GM18498 (cell line): ENCODE measurements at regions not wholly inside any gene's neighbourhood (a gene's known extent, or its start where the extent isn't known, plus 50 kb on each side); places are given as distances from the start of the nearest gene placed in this dataset.
"Not testable (repeated sequence)": the region's sequence is repeated elsewhere in the genome, so short reads cannot be mapped to it uniquely, and the experiment has no call there.

Source experiments
- ATAC-seq: cut with Tn5 transposase; IDR thresholded peaks from one replicate; pipeline ENCODE4 v1.9.1; 2021; ENCODE audit warnings: mild to moderate bottlenecking, moderate library complexity; ENCODE audit not compliant: unreplicated experiment

DNA sequence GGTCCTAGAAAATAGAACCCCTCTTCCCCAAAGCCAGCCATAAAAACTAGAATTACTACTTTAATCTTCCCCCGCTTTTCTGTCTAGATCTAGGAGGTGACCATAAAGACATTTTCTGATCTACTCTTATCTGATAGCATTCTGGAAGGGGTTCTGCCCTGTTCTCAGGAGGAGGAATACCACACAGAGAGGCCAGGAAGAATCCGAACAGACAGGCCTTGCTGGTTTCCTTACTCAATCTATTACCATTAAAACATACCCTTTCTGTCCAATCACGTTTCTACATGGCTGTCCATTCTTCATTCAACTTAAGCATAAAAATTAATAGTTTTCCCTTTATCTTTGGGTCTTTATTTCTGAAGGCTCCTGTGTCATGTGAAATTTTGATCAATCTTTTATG lies 198.7 kb downstream of the GPAT3 start:
- ATAC-seq = no peak

DNA sequence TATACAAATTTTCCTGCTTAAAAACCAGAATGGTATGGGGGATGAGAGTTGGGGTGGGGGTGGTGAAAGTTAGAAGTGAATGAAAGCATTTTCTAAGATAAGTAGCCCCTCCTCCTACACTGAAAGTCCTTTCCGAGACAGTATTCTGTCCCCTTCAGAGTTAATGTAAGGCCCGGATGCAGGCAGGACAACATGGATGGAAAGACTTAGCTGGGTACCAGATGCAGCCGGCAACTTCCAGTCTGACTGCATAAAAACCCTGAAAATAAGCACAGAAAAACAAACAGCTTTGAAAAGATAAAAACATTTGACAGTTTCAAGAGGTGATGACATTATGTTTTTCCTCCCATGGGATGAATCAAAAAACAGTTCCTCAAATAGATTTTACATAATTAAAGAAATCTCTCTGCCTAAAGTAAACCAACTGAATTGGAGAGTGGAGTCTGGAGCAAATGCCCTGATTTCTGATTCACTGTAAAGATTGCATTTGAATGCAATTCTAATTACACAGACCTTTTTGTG lies 196.3 kb downstream of the GPAT3 start:
- ATAC-seq = no peak

DNA sequence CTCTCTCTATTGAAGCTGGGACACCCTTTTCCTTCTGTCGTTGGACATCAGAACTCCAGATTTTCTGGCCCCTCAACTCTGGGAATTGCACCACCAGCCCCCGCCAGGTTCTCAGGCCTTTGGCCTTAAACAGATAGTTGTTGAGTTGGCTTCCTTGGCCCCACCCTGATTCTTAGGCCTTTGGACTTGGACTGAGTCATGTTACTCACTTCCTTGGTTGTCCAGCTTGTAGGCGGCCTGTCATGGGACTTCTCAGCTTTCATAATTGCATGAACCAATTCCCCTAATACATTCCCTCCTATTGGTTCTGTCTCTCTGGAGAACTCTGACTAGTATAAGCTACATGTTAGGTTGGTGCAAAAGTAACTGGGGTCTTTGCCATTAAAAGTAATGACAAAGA lies 195.7 kb downstream of the GPAT3 start:
- no peak for ATAC-seq

DNA sequence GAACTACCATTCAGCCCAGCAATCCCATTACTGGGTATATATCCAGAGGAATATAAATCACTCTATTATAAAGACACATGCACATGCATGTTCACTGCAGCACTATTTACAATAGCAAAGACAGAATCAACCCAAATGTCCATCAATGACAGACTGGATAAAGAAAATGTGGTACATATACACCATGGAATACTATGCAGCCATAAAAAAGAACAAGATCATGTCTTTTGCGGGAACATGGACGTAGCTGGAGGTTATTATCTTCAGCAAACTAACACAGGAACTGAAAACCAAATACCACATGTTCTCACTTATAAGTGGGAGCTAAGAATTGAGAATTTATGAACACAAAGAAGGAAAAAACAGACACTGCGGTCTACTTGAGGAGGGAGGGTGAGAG lies 195.1 kb downstream of the GPAT3 start:
- not testable (repeated sequence) for ATAC-seq

DNA sequence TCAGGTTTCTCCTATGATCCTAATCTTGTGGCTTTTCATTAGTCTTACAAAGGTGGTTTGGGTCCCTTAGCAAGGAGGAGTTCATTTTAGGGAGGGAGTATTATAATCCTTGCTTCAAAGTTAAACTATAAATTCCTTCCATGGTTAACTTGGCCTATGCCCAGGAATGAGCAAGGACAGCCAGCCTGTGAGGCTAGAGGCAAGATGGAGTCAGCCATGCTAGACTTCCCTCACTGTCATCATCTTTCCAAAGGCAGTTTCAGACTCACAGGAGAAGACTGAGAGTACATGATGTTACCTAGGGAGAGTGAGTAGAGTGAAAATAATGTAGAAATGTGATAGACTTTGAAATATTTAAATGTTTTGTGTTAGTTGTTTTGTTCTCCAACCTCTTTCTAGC lies 192.3 kb downstream of the GPAT3 start:
- ATAC-seq = no peak

DNA sequence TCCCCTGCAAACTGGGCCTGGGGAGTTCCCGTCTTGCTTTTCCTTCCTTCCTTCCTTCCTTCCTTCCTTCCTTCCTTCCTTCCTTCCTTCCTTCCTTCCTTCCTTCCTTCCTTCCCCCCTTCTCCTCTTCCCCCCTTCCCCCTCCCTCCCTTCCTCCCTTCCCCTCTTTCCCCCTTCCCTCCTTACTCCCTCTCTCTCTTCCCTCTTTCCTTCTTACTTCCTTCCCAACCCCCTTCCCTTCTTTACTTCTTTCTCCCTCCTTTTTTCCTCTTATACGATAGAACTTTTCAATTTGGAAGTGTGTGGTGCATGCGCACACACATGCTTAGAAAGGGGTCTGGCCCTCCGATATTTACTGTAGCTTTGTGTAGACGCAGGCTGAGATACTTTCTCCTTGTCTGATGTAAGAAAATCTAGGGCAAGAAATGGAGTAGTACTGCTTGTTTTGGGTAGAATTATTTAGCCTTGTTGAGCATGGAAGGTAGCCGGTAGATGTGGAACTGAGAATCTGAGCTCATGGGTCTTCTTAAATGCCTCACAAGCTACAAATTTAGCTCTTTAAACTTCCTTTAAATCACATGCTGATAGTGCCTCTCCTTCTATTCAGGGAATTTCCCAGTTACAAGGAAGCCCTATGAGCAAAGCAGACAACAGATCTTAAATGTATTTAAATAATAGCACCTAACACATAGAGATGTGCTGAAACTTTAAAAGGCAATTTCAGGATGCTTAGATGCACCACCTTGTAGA lies 189.6 kb downstream of the GPAT3 start:
- no peak for ATAC-seq

DNA sequence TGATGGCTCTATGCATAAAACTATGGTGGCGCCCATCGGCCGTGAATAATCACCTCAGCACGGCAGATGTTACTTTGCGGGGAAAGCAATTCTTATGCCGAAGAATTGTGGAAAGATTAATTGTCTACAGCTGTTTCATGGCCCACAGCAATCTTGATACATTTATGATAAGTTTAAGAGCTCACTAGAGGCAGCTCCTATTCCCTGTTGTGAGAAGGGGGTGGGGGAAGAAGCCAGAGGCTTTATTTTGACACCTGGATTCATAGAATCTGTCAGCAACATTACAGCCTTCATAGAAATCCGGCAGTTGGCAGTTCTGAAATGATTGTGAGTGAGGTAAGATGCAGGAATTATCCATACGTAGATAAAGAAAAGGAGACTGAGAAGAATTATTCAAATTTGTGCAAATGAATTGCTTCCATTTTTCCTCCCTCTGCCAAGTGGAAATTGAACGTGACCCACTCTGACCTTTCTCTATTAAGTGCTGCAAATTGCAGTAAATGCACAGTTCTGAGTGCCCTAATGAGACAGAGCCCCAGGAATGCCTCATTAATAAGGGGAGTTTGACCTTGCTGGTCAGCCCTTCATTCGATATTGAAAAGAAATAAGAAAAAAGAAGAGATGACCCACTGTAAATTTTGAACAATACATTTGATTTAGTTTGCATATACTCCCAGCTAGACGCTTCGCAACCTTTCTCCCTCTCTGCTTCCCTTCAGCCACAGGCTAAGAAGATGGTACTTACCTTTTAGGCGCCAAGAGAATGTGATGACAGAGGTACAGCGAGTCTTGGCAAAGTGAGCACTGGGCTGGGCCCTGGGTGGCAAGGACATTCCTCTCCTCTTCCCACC lies 188.8 kb downstream of the GPAT3 start:
- ATAC-seq = no peak

DNA sequence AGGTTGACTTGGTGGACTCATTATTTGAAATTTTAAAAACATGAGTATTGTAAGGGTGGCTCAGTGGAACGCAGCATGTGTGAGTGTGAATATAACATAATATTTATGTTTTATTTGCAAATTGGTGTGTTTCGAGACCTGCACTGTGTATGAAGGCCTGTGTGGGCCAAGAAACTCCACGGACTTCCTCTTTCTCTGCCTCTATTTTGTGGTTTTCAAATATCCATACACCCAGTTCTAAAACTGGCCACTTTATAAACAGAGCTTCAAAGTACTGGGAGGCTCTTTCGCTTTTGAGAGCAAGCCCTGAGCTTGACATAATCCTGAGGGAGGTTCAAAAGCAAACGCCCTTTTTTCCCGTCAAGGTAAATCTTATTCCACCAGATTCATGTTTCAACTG lies 187.7 kb downstream of the GPAT3 start:
- no peak for ATAC-seq

DNA sequence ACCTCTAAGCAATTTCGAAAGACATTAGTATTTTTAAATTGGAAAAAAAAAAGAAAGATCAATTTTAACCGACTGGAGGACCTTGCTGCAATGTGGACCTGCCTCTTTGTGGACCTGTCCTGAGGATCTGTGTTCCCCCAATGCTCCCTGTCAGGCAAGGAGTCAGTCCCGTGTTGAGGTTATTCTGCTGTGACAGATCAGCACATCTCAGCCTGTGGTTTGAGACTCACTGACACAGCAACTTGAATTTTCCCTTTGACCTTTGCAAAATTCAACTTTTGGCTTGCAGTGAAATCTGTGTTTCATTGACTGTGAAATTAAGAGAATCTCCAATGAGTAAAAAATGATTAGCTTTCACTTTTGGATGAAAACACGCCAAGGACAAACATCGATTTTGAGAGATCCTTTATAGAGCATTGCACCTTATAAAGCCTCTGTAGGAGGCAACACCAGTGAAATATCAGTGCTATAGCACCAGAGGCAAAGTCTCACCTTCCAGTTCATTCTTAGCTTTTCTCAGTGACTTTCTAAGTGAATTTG lies 186.9 kb downstream of the GPAT3 start:
- ATAC-seq = no peak

DNA sequence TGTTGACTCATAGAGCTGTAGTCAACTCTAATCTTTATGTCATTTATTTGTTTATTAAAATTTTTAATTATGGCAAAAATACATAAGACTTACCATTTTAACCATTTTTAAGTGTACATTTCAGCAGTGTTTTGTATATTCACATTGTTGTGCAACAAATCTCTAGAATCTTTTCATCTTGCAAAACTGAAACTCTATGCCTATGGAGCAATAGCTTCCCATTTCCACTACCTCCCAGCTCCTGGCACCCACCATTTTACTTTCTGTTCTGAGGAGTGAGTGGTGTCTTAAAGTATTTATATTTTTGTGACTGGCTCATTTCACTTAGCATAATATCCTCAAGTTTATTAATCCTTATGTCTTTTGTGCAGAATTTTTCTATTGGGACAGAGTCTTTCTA lies 181.0 kb downstream of the GPAT3 start:
- no peak for ATAC-seq

DNA sequence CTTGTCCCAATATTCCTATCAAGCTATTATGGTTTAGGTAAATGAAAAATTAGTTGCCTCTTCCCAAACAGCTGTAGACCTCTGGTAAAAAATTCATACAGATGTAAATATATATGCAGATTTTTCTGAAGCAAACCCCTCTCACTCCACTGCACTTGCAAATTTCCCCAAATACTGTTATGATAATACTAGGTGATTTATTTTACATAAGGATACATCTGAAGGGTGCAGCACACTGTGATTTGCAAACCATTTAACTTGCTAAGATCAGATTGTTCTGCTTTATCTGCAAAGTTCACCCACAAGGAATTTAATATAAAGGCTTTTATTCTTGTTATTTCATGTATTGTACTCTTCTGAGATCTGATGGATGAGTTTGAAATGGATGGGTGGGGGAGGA lies 177.0 kb downstream of the GPAT3 start:
- no peak for ATAC-seq

DNA sequence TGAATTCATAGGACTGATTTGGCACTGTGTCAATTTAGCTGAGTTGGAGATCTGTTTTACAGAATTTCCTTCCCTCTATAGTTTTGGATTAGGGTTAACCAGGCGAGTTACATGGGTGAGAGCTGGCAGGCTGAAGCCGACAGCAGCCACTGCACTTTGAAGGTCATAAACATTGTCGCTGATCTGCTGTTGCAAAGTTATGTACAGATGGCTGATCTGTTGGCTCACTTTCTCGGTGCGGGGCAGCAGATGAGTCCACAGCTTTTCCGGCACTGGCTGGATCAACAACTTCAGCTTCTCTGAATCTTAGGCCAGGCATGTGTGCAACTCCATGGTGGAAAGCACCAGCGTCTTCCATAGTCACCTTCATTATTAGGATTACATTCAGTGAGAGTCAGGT lies 173.7 kb downstream of the GPAT3 start:
- no peak for ATAC-seq

DNA sequence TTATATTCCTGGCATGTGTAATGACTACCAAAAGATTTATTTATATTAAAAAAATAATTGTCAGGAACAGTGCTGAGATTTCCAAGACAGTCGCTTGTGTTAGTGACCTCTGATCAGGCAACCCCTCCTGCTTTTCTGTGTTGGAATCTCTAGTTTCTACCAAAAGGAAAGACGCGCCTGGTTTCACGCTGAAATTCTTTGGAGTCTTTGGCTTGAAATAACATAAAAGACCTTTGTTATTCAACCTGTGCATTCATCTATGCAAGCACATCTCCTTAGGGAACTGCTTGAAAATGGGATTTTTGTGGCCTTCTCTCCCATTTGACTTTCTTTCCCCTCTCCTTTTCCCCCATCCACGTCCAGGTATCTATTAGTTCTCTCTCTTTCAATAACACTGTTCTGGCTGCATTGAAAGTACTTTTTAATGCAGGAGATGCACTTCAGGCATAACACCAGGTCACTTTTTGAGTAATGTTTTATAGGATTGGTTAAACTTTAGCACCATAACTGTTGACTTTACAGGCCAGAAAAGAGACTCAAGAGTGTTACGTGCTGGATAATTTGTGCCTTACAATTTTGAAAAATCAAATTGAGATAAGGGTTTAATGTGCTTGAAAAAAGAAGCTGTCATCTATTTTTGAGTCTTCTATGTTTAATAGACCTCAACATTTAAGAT lies 172.7 kb downstream of the GPAT3 start:
- no peak for ATAC-seq

DNA sequence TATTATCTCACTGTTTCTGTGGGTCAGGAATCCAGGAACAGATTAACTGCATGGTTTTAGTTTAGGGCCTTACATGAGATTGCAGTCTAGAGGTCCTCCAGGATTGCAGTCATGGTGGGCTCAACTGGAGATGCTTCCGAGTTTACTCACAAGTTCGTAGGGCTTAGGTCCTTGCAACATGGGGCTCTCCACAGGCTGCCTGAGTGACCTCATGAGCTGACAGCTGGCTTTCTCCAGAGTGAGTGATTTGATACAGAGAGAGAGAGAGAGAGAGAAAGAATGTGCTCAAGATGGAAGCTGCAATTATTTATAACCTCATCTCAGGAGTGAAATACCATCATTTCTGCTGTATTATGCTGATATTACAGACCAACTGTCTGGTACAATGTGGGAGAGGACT lies 168.9 kb downstream of the GPAT3 start:
- no peak for ATAC-seq

DNA sequence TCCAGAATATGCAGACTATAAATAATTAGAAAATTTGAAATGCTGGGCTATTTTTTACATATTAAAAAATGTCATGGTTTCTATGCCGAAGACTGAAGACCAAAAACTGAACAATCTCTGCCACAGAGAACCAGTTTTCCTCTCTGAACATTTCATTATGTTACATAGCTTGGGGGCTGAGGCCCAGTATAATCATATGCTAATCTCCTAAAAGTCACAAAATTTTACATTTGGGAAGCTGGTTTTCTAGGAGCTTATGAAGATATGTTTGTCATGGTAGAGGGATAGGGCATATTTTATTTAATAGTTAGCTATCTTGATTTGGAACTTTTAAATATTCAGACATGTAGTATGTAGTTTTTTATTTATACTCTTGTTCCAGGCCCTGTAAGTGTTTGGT lies 167.8 kb downstream of the GPAT3 start:
- no peak for ATAC-seq

DNA sequence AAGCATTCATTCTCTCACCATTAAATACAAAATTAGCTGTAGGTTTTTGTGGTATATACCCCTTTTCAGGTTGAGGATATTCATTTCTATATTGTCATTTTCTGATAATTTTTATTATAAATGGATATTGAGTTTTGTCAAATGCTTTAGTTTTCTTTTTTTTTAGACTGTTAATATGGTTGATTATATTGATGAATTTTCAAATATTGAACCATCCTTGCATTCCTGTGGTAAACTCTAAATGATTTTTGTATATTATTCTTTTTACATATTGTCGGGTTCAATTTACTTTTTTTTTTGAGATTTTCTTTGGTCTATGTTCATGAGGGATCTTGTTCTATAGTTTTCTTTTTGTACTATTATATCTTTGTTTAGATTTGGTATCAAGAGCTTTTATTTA lies 165.1 kb downstream of the GPAT3 start:
- no peak for ATAC-seq

DNA sequence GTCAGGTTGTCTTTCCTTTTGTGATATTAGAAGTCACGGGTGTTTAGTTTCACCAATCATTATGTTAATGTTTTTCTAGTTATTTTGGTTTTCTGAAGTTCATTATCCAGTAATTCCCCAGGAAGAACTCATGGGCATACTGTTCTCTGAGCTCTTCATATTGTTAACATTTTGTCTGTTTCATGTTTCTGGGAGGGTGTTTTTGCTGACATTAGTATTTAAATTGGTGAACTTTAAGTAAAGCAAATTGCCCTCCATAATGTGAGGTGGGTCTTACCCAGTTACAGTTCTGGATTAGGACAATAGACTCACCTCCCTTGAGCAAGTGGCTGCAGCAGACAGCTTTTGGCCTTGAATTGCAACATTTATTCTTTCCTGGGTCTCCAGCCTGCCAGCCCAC lies 163.4 kb downstream of the GPAT3 start:
- no peak for ATAC-seq

DNA sequence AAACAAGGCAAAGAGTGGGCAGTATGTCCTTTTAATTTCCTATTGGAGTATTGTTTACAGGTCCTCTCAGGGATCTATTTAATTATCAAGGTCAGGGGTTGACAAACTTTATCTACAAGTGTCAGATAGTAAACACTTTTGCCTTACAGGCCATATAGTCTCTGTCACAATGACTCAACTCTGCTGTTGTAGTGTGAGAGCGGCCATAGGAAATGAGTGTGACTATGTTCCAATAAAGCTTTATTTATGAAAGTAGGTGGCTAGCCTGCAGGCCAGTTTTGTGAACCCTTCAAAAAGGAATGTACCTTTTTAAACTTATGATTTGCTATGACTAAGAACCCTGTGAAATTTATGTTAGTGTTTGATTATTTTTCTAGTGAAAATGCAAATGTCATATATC lies 156.1 kb downstream of the GPAT3 start:
- no peak for ATAC-seq

DNA sequence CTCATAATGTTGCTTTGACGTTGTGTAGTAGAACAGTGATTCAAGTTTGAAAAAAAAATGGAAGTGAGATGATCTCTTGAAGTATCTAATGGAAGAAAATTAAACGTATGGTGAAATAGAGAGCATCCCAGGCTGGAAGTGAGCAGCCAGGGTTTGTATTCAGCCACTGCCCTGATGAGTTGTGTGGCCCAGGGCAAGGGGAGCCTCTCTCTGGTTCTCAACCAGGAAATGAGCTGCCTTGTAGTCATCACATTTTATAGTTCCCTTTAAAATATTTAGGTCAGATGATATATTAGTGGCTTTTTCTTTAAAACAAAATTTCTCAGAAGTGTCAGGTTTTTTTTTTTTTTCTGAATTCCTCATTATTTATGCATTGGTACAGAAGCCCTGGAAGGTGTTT lies 150.3 kb downstream of the GPAT3 start:
- no peak for ATAC-seq

DNA sequence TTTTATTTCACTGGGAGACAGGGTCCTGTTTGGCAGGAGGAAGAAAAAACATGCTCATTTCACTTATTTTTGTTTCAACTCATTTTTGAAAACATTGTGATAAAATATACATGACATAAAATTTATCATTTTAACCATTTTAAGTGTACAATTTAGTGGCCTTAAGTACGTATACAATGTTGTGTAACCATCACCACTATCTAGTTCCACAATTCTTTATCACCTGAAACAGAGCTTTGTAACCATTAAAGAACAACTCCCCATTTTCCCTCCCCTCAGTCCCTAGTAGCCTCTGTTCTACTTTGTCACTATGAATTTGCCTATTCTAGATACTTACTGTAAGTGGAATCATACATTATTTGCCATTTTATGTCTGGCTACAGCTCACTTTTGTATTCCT lies 143.8 kb downstream of the GPAT3 start:
- no peak for ATAC-seq

DNA sequence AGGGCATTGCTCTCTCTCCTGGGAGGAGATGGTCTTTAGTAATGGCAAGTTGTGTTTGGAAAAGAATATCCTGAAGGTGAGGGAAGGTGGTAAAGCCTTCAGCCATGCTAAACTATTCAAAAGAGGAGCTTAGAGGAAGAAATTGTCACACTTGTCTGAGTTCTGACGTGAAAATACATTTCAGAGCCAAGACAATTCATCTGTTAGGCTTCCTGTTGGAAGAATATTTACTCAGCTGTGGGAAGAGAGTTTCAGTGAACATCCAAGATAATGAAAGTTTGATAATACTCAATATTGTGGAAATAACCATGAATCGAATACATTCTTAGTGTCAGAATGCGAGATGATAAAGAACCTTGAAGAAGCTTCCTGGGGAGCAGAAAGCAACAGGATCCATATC lies 143.3 kb downstream of the GPAT3 start:
- no peak for ATAC-seq
